ENCODE measurements at regions not wholly inside any gene's neighbourhood (a gene's known extent, or its start where the extent isn't known, plus 50 kb on each side); places are given as distances from the start of the nearest gene placed in this dataset.

- TF ChIP-seq RFX5 (IDR thresholded peaks at IDR 0.05; ENCODE audit: borderline replicate concordance, low read depth, low read length) (no peak), CTCF (IDR thresholded peaks at IDR 0.05; ENCODE audit: control extremely low read depth in 1 of 3, insufficient read depth in 1 of 3, low read depth in 1 of 3, low read length in 3 of 3) (no peak), SIX5 (IDR thresholded peaks at IDR 0.05; ENCODE audit: low read depth, low read length) (no peak), TEAD4 (IDR thresholded peaks at IDR 0.05; ENCODE audit: low read depth, low read length) (no peak), TAF1 (IDR thresholded peaks at IDR 0.05; ENCODE audit: low read depth, low read length) (no peak), EP300 (IDR thresholded peaks at IDR 0.05; ENCODE audit: borderline replicate concordance in 1 of 2, low read depth in 2 of 2, low read length in 2 of 2) (no peak), BACH1 (IDR thresholded peaks at IDR 0.05; ENCODE audit: low read length) (no peak), SIN3A (conservative IDR thresholded peaks at IDR 0.05 in 1 of 2, IDR thresholded peaks at IDR 0.05 in 1 of 2; ENCODE audit: low read depth in 1 of 2, low read length in 2 of 2) (no peak), MAX (IDR thresholded peaks at IDR 0.05) (no peak), POLR2AphosphoS5 (IDR thresholded peaks at IDR 0.05; ENCODE audit: low read depth, low read length) (no peak), JUN (IDR thresholded peaks at IDR 0.05; ENCODE audit: low read depth, low read length) (no peak)
These were observed 151.5 kb downstream of the BTBD3 start for GRCh38 chr20:12069181-12069580.

Measured in H1 (cell line).